ENCODE measurements at regions not wholly inside any gene's neighbourhood (a gene's known extent, or its start where the extent isn't known, plus 50 kb on each side); places are given as distances from the start of the nearest gene placed in this dataset.
A peak's percentile ranks its signal among the peaks of the same experiment; 100 is the strongest.

DNA sequence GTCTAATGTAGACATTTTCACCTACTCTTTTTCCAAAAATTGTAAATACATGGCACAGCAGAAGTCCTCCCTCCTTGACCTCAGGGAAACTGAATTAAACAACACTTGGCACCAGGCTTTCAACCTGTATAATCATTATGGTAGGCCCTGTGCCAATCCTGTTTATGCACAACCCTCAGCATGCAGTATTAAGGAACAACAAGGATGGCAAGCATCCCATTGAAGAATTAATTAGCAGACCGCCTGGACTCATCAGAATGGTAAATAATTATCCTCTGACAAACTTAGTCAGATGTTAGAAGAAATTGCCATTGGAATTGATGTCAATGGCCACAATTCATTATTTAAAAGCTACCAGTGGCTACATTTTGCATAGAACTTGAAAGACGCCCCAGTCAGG, 66.3 kb upstream of the GALNT5 start:
- Histone ChIP-seq H2AFZ (ENCODE audit: control insufficient read depth, low read depth, low read length) (no peak overlapping the region), H3K9me3 (replicated peaks; ENCODE audit: control insufficient read depth, insufficient read depth, low read length) (no peaks in the 10 kb centered on the region), H3K9ac (ENCODE audit: control insufficient read depth, insufficient read depth, low read length) (no peak overlapping the region), H3K36me3 (ENCODE audit: control insufficient read depth in 2 of 2, insufficient read depth in 2 of 2, low read length in 1 of 2) (no peaks in the 10 kb centered on the region), H3K4me3 (no peak overlapping the region), H3K27me3 (replicated peaks in 1 of 2; ENCODE audit: control insufficient read depth in 2 of 2, insufficient read depth in 2 of 2, low read length in 1 of 2) (peaks cover 0 to 3% of the 10 kb centered on the region in 2 experiments; a peak in 1 of 4 replicates), H3K4me2 (ENCODE audit: control insufficient read depth, insufficient read depth) (no peak overlapping the region), H3K4me1 (ENCODE audit: control insufficient read depth, insufficient read depth, low read length) (peaks cover 10% of the 10 kb centered on the region; the same call in 1 of the 2 replicates), H3K27ac (ENCODE audit: control insufficient read depth, insufficient read depth) (no peak overlapping the region), H4K20me1 (ENCODE audit: control insufficient read depth, insufficient read depth) (no peaks in the 10 kb centered on the region), H3K79me2 (ENCODE audit: control insufficient read depth, insufficient read depth, low read length) (no peaks in the 10 kb centered on the region)
- TF ChIP-seq SPI1 (IDR thresholded peaks at IDR 0.05; ENCODE audit: borderline replicate concordance, insufficient read depth, low read depth, low read length) (no peak), TCF12 (IDR thresholded peaks at IDR 0.05; ENCODE audit: low read depth, low read length) (no peak), CREB1 (IDR thresholded peaks at IDR 0.05; ENCODE audit: low read depth) (no peak)
- in situ Hi-C loops (cut with MboI) = loop anchor here (10.0 kb wide), 1 partner anchor 1816 kb away; no protein-coding TSS in a partner anchor
- FAIRE-seq = no peak
- SMC1A ChIA-PET (ENCODE audit: uncharacterized antibody, unreplicated experiment) = interaction anchor here (0.6 to 3.5 kb wide), 8 partner anchors 11 to 853 kb away, joined by 3 to 107 read pairs (median 3); no protein-coding TSS in a partner anchor
- 82% methylated on average over 2 of the region's 2 CpGs for WGBS (ENCODE audit: insufficient coverage, insufficient replicate concordance, low lambda C conversion rate, missing lambda C conversion rate)
- CTCF ChIA-PET = interaction anchor here (1.5 to 4.3 kb wide), 2 partner anchors 17 to 135 kb away, joined by 6 to 100 read pairs; no protein-coding TSS in a partner anchor
- RAD21 ChIA-PET (ENCODE audit: unreplicated experiment) = interaction anchor here (1.1 kb wide), 1 partner anchor 131 kb away, joined by 6 read pairs; no protein-coding TSS in a partner anchor
- DNase-seq (ENCODE audit: low read depth, low spot score) = no peak
- intact Hi-C loops (cut with micrococcal nuclease; ENCODE audit: unreplicated experiment) = loop anchor here (5.0 kb wide), 2 partner anchors 294 to 604 kb away; no protein-coding TSS in a partner anchor
- ATAC-seq = no peak
- POLR2A ChIA-PET = no interaction called here
- no TSS peak for BruUV-seq (replicated peaks)

DNA sequence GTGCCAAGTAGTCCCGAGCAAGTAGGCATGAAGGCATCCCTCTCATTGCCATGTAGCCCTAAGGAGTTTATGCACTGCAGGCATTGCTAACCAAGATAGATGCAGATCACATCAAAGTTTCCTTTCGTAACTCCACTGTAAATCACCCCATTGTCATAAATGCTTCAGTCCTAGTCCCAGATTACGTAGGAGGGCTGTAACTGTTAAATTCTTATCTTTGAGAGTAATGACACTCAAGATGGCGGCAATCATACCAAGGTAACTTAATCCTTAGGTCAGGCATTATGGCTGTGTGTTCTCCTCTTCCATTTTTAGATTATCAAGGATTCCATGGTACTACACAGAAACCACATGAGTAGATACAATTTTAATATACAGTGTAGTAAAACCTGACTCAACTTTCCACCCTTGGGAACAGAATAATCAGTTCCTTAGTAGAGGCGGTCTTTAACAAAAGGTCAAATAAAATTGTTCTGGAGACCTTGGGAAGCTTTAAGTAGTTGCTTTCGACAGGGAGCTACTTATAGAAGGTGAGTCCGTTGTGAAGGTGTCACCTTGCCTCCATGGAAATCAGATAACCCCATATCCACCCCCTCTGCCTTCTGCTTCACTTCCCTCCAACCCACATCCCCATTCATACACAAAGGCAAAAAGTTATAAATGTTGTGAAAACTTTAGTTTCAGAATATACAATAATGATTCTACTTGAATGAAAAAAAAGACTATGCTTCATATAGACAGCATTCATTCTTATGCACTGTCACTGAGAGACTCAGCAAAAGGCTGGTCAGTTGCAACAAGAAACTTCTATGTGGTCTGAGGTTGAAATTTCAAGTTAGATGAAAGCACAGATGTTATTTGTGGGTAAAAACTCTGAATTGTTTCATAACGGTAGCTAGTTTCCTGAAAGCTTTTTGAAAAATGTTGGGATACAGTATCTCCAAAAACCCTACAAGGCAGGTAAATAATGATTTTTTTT, 64.8 kb upstream of the GALNT5 start:
- Histone ChIP-seq H3K4me1 (ENCODE audit: control insufficient read depth, insufficient read depth, low read length) (peaks cover 10% of the 10 kb centered on the region; the same call in 1 of the 2 replicates), H3K27ac (ENCODE audit: control insufficient read depth, insufficient read depth) (no peak overlapping the region), H4K20me1 (ENCODE audit: control insufficient read depth, insufficient read depth) (no peaks in the 10 kb centered on the region), H3K79me2 (ENCODE audit: control insufficient read depth, insufficient read depth, low read length) (no peaks in the 10 kb centered on the region), H3K4me2 (ENCODE audit: control insufficient read depth, insufficient read depth) (no peak overlapping the region), H3K9me3 (replicated peaks; ENCODE audit: control insufficient read depth, insufficient read depth, low read length) (no peaks in the 10 kb centered on the region), H3K9ac (ENCODE audit: control insufficient read depth, insufficient read depth, low read length) (no peak overlapping the region), H3K4me3 (no peak overlapping the region), H3K27me3 (replicated peaks in 1 of 2; ENCODE audit: control insufficient read depth in 2 of 2, insufficient read depth in 2 of 2, low read length in 1 of 2) (peaks cover 0 to 3% of the 10 kb centered on the region in 2 experiments; a peak in 1 of 4 replicates), H2AFZ (ENCODE audit: control insufficient read depth, low read depth, low read length) (no peak overlapping the region), H3K36me3 (ENCODE audit: control insufficient read depth in 2 of 2, insufficient read depth in 2 of 2, low read length in 1 of 2) (no peaks in the 10 kb centered on the region)
- in situ Hi-C loops (cut with MboI) = loop anchor here (10.0 kb wide), 1 partner anchor 1818 kb away; no protein-coding TSS in a partner anchor
- ChIA-PET CTCF (interaction anchor here (0.6 to 4.3 kb wide), 54 partner anchors 9 to 1824 kb away, joined by 3 to 100 read pairs (median 5); no protein-coding TSS in a partner anchor), SMC1A (ENCODE audit: uncharacterized antibody, unreplicated experiment) (interaction anchor here (0.6 to 3.5 kb wide), 71 partner anchors 9 to 1823 kb away, joined by 3 to 107 read pairs (median 4); no protein-coding TSS in a partner anchor), RAD21 (ENCODE audit: unreplicated experiment) (interaction anchor here (0.7 to 2.8 kb wide), 40 partner anchors 9 to 1824 kb away, joined by 3 to 32 read pairs (median 4); partner anchors contain the start of gene NR4A2), POLR2A (interaction anchor here (0.6 to 1.3 kb wide), 2 partner anchors 24 to 852 kb away, joined by 3 read pairs; no protein-coding TSS in a partner anchor)
- FAIRE-seq (peak; percentile 68), ATAC-seq (peak; percentile 89), DNase-seq (ENCODE audit: low read depth, low spot score) (no peak)
- no TSS peak for BruUV-seq (replicated peaks)
- intact Hi-C loops (cut with micrococcal nuclease; ENCODE audit: unreplicated experiment) = loop anchor here (2.0 to 5.0 kb wide), 3 partner anchors 134 to 605 kb away; no protein-coding TSS in a partner anchor
- 54% methylated on average over 8 of the region's 8 CpGs for WGBS (ENCODE audit: insufficient coverage, insufficient replicate concordance, low lambda C conversion rate, missing lambda C conversion rate)
- TF ChIP-seq ZNF217 (IDR thresholded peaks at IDR 0.05) = no peak
- TF ChIP-seq NFYB (IDR thresholded peaks at IDR 0.05; ENCODE audit: insufficient read depth, low read depth, low read length) = no peak
- TF ChIP-seq RUNX3 (IDR thresholded peaks at IDR 0.05; ENCODE audit: low read length) = peak; percentile 81
- no peak for TF ChIP-seq NBN (IDR thresholded peaks at IDR 0.05)
- TF ChIP-seq IKZF1 (conservative IDR thresholded peaks at IDR 0.05) = no peak; the same call in 1 of the 2 replicates
- TF ChIP-seq, protein P1, sequence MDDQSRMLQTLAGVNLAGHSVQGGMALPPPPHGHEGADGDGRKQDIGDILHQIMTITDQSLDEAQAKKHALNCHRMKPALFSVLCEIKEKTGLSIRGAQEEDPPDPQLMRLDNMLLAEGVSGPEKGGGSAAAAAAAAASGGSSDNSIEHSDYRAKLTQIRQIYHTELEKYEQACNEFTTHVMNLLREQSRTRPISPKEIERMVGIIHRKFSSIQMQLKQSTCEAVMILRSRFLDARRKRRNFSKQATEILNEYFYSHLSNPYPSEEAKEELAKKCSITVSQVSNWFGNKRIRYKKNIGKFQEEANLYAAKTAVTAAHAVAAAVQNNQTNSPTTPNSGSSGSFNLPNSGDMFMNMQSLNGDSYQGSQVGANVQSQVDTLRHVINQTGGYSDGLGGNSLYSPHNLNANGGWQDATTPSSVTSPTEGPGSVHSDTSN (IDR thresholded peaks at IDR 0.05; ENCODE audit: insufficient replicate concordance, low read depth, low read length) = no peak
- no peak for TF ChIP-seq POU2F2 (IDR thresholded peaks at IDR 0.05; ENCODE audit: borderline replicate concordance, low read depth, low read length)
- peak; percentile 55 for TF ChIP-seq NFIC (IDR thresholded peaks at IDR 0.05; ENCODE audit: low read depth, low read length)
- peak; percentile 97 for TF ChIP-seq ZNF24 (IDR thresholded peaks at IDR 0.05)
- no peak for TF ChIP-seq NR2C2 (IDR thresholded peaks at IDR 0.05; ENCODE audit: borderline replicate concordance, control insufficient read depth, insufficient read length, low read depth)
- TF ChIP-seq ATF7 (IDR thresholded peaks at IDR 0.05; ENCODE audit: low read depth) = 0 out of 2 replicates have a peak, but pooled peaks have one; percentile 16
